ENCODE measurements at regions not wholly inside any gene's neighbourhood (a gene's known extent, or its start where the extent isn't known, plus 50 kb on each side); places are given as distances from the start of the nearest gene placed in this dataset.

- WGBS (ENCODE audit: insufficient coverage, low coverage, missing lambda C conversion rate) = 13% methylated on average over 1 of the region's 3 CpGs
- Histone ChIP-seq H3K79me2 (ENCODE audit: control insufficient read depth, insufficient read depth, low read length) (no peaks in the 10 kb centered on the region; the same call in 2 of the 3 replicates), H4K20me1 (replicated peaks; ENCODE audit: control insufficient read depth, insufficient read depth, low read length) (no peaks in the 10 kb centered on the region), H3K9me3 (replicated peaks; ENCODE audit: control insufficient read depth, insufficient read depth, low read depth, low read length) (no peaks in the 10 kb centered on the region), H3K9ac (ENCODE audit: insufficient read depth in 1 of 2, low read depth in 2 of 2, low read length in 2 of 2) (peak overlapping the region; percentile 25 to 48; a peak in 1 of 4 replicates), H3K4me3 (no peak overlapping the region), H3K27ac (ENCODE audit: extremely low read depth, low read depth, low read length) (no peak overlapping the region; the same call in 2 of the 3 replicates), H3K4me2 (ENCODE audit: insufficient read depth, low read length) (peak overlapping the region; percentile 27), H3K27me3 (ENCODE audit: control insufficient read depth in 2 of 2, insufficient read depth in 2 of 2, low read length in 2 of 2) (no peaks in the 10 kb centered on the region), H3K36me3 (ENCODE audit: control insufficient read depth, insufficient read depth, low read length) (no peaks in the 10 kb centered on the region), H2AFZ (ENCODE audit: low read depth, low read length) (no peak overlapping the region), H3K4me1 (replicated peaks in 1 of 2; ENCODE audit: control insufficient read depth in 2 of 2, insufficient read depth in 2 of 2, low read length in 2 of 2) (peaks cover 34 to 70% of the 10 kb centered on the region in 2 experiments), H3K9me1 (ENCODE audit: control insufficient read depth, insufficient read depth, low read length) (no peaks in the 10 kb centered on the region)
- intact Hi-C loops (cut with micrococcal nuclease) (loop anchor here (10.0 kb wide), 1 partner anchor 119 kb away; no protein-coding TSS in a partner anchor), in situ Hi-C loops (cut with MboI) (no loop called here)
- DNase-seq (ENCODE audit: extremely low read depth in 1 of 4, low spot score in 3 of 4) (no peak), ATAC-seq (no peak), FAIRE-seq (no peak)
- no TSS peak for BruUV-seq (replicated peaks)
- POLR2A ChIA-PET = interaction anchor here (0.5 to 0.7 kb wide), 3 partner anchors 179 to 581 kb away, joined by 3 to 4 read pairs (median 3); no protein-coding TSS in a partner anchor
- CTCF ChIA-PET (ENCODE audit: low intra/inter-chr PET ratio) = no interaction called here
- TF ChIP-seq IRF2 (CRISPR knock-in tag; IDR thresholded peaks at IDR 0.05) (no peak), MTA1 (IDR thresholded peaks at IDR 0.05; ENCODE audit: borderline replicate concordance) (0 out of 2 replicates have a peak, but pooled peaks have one; percentile 29), ARID1B (IDR thresholded peaks at IDR 0.05) (0 out of 2 replicates have a peak, but pooled peaks have one; percentile 8), ZNF512 (tag; IDR thresholded peaks at IDR 0.05) (peak; percentile 79)
- TF ChIP-seq, protein P1, sequence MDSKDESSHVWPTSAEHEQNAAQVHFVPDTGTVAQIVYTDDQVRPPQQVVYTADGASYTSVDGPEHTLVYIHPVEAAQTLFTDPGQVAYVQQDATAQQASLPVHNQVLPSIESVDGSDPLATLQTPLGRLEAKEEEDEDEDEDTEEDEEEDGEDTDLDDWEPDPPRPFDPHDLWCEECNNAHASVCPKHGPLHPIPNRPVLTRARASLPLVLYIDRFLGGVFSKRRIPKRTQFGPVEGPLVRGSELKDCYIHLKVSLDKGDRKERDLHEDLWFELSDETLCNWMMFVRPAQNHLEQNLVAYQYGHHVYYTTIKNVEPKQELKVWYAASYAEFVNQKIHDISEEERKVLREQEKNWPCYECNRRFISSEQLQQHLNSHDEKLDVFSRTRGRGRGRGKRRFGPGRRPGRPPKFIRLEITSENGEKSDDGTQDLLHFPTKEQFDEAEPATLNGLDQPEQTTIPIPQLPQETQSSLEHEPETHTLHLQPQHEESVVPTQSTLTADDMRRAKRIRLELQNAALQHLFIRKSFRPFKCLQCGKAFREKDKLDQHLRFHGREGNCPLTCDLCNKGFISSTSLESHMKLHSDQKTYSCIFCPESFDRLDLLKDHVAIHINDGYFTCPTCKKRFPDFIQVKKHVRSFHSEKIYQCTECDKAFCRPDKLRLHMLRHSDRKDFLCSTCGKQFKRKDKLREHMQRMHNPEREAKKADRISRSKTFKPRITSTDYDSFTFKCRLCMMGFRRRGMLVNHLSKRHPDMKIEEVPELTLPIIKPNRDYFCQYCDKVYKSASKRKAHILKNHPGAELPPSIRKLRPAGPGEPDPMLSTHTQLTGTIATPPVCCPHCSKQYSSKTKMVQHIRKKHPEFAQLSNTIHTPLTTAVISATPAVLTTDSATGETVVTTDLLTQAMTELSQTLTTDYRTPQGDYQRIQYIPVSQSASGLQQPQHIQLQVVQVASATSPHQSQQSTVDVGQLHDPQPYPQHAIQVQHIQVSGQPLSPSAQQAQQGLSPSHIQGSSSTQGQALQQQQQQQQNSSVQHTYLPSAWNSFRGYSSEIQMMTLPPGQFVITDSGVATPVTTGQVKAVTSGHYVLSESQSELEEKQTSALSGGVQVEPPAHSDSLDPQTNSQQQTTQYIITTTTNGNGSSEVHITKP (IDR thresholded peaks at IDR 0.05; ENCODE audit: partially characterized antibody) = no peak
These were observed 244.2 kb downstream of the BCOR start for GRCh38 chrX:39853417-39854030.
